ENCODE measurements at regions not wholly inside any gene's neighbourhood (a gene's known extent, or its start where the extent isn't known, plus 50 kb on each side); places are given as distances from the start of the nearest gene placed in this dataset.
"Not testable (repeated sequence)": the region's sequence is repeated elsewhere in the genome, so short reads cannot be mapped to it uniquely, and the experiment has no call there.

DNA sequence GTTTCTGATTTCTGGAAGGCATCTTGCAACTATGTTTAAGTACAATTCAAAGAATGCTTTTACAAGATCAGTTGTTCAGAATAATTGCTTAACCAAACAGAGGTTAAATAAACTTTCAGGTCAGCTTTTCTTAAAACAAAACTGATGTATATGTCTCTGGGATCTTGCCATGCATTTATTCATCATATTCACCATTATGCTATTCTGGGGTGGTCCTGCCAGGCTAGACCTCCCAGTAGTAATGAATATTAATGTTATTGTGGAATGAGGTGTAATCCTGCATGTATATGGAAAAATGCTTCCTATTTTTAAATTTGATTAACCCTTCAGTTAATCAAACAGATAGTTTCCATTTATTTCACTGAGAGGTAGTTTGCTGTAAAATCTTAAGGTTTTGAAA is 129.3 kb upstream of the RGPD4 start:
- no peak for DNase-seq (ENCODE audit: low spot score)
- in situ Hi-C loops (cut with HindIII; ENCODE audit: low sequenced_read_pairs), result no loop called here

DNA sequence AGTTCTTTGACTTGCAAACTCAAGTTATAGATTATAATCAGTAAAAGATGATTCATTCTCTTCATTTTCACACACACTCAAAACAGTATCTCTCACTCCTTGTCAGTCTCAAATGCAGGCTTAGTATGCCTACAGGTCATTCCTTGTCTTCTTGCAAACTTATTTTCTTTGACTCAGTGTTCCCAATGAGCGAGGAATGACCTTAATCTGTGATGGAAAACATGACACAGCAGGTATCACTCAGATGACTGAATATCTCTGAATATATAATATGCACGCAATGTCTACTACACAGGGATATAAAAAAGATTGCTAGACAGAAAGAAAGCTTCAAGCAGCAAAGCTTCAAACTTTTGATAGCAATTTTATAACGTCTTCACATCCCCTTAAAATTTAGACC is 127.8 kb upstream of the RGPD4 start:
- no peak for DNase-seq (ENCODE audit: low spot score)

DNA sequence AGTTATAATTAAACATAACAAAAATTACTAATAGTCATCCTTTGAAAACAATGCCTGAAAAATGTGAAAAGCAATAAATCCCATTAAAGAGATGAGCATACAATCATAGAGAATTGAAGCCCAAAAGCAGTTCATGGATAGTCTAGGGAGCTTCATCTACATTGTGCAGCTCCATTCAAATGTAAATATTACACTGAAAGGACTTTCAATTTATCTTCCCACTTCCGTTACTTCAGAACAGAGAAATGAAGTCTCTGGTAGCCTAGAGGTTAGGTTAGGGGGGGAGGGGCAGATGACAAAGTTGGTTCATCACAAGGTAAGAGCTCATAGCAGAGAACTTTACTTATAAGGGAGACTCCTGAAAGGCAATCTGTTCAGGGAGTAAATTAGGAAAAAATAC is 126.6 kb upstream of the RGPD4 start:
- DNase-seq (ENCODE audit: low spot score), result no peak
- in situ Hi-C loops (cut with HindIII; ENCODE audit: low sequenced_read_pairs), result no loop called here

More for the DNA sequence above, 127.8 kb upstream of the RGPD4 start:
- in situ Hi-C loops (cut with HindIII; ENCODE audit: low sequenced_read_pairs), result no loop called here

DNA sequence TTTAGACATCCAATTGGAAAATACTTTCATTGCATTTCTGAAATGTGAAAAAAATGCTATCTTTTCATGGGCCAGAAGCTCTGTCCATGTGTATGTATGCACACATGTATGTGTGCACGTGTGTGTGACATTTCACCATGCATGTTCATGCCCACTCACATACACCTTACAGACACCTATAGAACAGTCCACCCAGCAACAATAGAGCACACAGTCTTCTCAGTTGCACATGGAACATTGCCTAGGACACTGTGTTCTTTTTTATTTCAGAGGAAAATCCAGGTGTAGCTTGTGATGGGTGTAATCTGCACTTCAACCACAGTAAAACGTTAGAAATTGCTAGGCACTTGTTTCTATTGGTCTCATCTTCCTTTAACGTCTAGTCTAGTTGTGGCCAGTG is 114.8 kb upstream of the RGPD4 start:
- in situ Hi-C loops (cut with HindIII; ENCODE audit: low sequenced_read_pairs), result no loop called here
- no peak for DNase-seq (ENCODE audit: low spot score)

DNA sequence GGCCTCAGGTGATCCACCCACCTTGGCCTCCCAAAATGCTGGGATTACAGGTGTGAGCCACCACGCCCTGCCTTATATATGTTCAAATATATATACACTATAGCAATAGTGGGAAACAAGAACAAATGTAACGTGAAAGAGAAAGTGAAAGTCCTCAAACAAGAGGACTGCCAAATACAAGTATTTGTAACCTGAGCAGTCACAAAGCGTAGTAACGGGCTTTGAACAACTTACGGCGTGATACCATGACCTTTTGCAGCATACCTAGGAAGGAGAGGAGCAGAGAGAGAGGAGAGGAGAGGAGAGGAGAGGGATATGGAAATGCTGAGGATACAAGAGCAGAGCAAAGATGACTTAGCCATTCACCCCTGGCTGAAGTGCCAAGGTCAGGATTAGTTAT is 113.8 kb upstream of the RGPD4 start:
- DNase-seq (ENCODE audit: low spot score), result no peak
- in situ Hi-C loops (cut with HindIII; ENCODE audit: low sequenced_read_pairs), result no loop called here

DNA sequence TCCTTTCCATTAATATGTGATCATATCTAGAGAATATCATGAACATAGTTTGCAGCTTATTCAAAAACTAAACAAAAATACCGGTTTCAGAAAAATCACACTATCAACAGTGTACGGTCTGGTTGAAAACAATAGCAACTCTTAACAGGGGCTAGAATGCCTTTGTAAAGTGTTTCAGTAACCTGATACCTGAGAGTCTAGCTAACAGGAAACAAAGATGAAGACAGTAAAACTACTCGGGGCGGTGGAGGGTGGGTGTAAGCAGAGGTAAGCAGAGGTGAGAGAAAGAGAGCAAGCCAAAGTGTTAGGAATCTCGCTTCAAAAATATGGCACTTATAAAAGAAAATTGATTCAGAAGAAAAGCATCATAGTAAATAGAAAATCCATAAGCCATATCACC is 109.0 kb upstream of the RGPD4 start:
- DNase-seq (ENCODE audit: low spot score), result no peak
- in situ Hi-C loops (cut with HindIII; ENCODE audit: low sequenced_read_pairs), result no loop called here

DNA sequence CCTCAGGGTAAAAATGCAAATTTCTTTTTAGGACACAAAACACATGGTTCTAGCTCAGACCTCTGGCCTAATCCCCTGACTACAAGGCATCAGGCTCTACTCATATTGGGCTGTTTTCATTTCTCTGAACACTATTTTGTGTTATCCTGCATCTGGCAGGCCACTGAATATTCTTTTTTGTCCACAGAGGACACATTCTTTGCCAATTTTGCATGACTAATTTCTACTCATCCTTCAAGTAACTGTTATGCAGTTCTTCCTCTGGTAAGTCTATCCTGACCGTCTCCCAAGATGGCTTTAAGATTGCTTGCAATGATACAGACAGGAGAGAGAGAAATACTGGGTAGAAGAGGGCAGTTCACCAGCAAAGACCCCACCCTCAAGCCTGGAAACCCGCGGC is 107.6 kb upstream of the RGPD4 start:
- DNase-seq (ENCODE audit: low spot score), result no peak
- in situ Hi-C loops (cut with HindIII; ENCODE audit: low sequenced_read_pairs), result no loop called here

DNA sequence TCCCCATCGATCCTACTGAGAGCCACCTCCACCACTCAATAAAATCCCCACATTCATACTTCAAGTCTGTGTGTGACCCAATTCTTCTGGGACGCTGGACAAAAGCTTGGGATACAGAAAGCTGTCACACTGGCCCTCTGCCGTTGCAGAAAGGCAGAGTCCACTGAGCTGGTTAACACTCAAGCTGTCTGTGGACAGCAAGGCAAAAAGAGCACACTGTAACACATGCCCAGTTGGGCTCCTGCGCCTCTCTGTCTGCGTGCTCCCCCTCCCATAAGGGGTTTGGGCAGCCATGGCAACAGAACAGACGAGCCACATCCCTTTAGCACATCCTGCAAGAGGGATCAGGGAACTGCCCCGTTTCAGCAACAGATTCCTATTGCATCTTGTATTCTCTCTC is 106.9 kb upstream of the RGPD4 start:
- peak; percentile 8 for DNase-seq (ENCODE audit: low spot score)
- in situ Hi-C loops (cut with HindIII; ENCODE audit: low sequenced_read_pairs), result no loop called here

DNA sequence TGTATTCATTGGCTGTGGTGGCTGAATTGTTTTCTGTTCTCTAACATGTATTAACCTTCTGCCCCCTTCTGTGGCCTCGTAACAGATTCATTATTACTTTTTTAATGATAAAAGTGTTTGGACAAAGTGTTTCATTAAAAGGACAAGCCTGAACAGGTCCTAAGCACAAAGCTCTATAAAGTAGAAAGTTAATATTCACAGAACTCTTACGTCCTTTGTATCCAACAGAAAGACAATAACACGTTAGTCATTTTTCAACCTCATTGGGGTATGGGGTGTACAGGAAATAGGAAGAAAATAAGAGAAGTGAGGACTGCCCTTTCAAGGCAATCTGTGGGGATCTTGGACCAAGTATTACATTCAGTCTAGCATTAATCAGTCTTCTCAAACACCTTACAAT is 105.5 kb upstream of the RGPD4 start:
- no peak for DNase-seq (ENCODE audit: low spot score)
- in situ Hi-C loops (cut with HindIII; ENCODE audit: low sequenced_read_pairs), result no loop called here

DNA sequence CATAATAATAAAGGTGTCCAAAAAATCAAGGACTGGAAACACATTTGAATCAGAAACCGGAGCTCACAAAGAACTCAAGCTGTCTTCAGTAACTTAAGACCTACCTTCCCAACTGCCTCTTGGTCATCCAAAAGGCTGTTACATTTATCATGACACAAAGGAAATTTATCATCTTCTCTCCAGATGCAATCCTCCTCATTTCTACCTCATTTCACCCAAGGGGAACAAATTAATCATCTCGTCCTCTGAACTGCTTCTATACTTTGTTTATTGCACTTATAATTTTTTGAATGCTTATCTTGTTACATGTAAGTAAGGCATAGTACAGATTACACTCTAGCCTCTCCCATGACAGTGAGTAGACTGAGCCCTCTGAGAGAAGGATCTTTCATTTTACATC is 105.1 kb upstream of the RGPD4 start:
- in situ Hi-C loops (cut with HindIII; ENCODE audit: low sequenced_read_pairs), result no loop called here
- DNase-seq (ENCODE audit: low spot score), result no peak

DNA sequence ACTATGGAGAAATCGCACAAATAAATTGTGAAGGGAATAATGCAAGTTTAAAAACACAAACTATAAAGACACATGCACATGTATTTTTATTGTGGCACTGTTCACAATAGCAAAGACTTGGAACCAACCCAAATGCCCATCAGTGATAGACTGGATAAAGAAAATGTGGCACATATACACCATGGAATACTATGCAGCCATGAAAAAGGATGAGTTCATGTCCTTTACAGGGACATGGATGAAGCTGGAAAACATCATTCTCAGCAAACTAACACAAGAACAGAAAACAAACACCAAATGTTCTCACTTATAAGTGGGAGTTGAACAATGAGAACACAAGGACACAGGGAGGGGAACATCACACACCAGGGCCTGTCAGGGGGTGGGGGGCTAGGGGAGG is 100.9 kb upstream of the RGPD4 start:
- in situ Hi-C loops (cut with HindIII; ENCODE audit: low sequenced_read_pairs); DNase-seq (ENCODE audit: low spot score): not testable (repeated sequence)

DNA sequence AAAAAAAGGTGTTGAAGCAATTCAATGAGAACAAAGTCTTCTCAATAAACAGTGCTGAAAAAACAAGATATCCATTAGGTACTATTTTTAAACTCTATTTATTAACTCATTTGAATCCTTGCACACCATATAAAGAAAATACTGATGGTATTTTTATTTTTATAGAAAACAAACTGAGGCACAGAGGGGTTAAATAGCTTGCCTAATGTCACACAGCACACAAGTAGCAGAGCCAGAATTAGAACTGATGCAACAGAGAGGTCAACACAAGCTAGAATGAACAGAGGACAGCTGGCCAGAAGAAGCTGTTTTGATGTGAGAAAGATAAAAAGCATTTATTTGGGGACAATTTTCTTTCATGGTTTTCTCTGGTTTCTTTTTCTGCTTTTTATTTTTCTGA is 99.4 kb upstream of the RGPD4 start:
- in situ Hi-C loops (cut with HindIII; ENCODE audit: low sequenced_read_pairs), result no loop called here
- no peak for DNase-seq (ENCODE audit: low spot score)

DNA sequence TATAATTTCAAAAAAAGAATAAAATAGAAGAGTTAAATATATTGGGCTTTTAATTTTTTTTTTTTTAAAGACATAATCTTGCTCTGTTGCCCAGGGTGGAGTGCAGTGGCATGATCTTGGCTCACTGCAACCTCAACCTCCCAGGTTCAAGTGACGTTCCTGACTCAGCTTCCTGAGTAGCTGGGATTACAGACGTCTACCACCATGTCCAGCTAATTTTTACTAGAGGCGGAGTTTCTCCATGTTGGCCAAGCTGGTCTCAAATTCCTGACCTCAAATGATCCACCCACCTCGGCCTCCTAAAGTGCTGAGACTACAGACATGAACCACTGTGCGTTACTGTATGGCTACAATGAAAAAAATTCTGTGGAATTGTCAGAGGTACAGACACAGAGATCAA is 98.1 kb upstream of the RGPD4 start:
- DNase-seq (ENCODE audit: low spot score), result no peak

DNA sequence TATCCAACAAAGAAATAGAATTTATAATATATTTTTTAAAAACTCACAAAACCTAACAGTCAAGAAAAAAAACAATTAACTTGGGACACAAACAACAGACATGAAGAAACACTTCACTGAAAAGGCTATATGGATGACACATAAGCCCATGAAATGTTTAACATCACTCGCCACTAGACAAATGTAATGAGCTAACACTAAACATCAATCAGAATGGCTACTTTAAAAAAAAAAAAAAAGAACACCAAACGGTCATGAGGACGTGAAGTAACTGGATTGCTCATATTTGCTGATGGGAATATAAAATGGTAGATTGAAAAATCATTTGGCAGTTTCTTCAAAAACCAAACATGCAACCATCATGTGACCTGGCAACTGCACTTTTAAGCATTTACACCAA is 97.3 kb upstream of the RGPD4 start:
- DNase-seq (ENCODE audit: low spot score), result no peak

More for the DNA sequence above, 98.1 kb upstream of the RGPD4 start:
- in situ Hi-C loops (cut with HindIII; ENCODE audit: low sequenced_read_pairs), result no loop called here

DNA sequence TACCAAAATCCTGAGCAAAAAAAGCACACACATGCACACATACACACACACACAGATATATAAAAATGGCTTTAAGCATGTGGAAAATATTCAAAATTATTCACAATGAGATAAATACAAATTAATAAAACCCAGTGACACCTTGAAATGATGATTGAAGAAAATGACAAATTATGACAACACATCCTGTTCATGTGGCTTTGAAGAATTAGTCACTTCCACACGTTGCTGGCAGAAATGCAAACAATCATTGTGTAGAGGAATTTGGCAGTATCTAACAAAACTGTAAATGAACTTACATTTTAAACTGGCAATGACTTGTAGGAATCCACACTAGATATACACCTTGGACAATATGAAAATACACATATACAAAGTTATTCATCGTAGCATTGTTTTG is 95.8 kb upstream of the RGPD4 start:
- in situ Hi-C loops (cut with HindIII; ENCODE audit: low sequenced_read_pairs), result no loop called here
- DNase-seq (ENCODE audit: low spot score), result no peak

More for the DNA sequence above, 97.3 kb upstream of the RGPD4 start:
- in situ Hi-C loops (cut with HindIII; ENCODE audit: low sequenced_read_pairs), result no loop called here

DNA sequence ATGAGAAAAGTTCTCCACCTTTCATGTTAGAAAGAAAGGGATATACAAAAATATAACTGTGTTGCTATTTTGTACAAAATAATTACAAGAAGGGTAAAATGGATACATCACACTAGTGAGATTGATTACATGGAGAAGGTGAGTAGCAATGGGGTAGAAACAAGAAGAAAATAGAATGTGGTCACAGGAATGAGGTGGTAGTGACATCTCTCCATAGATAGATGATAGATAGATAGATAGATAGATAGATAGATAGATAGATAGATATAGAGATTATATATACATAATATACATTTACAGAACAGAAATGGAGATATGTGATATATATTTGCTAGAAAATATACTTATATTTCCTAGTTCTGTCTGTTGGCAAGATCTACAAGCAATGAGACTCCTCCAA is 95.3 kb upstream of the RGPD4 start:
- no peak for DNase-seq (ENCODE audit: low spot score)
- in situ Hi-C loops (cut with HindIII; ENCODE audit: low sequenced_read_pairs), result no loop called here

DNA sequence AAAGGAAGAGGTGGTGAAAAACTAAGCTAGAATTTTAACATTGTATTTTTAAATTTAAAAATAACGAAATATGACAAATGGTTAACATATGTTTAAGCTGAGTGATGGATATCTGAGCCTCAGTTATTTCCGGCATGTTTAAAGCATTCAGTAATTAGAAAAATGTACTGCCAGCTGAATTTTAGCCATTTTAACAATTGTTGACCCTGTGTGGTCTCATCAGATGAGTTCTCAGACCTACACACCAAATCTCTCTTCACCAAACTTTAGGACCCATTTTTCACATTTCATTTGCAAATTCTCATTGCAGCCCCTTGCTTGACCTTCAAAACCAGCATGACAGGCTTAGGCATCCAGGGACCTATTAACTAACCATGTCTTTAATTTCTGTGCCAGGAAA is 91.5 kb upstream of the RGPD4 start:
- no peak for DNase-seq (ENCODE audit: low spot score)
- in situ Hi-C loops (cut with HindIII; ENCODE audit: low sequenced_read_pairs), result no loop called here

DNA sequence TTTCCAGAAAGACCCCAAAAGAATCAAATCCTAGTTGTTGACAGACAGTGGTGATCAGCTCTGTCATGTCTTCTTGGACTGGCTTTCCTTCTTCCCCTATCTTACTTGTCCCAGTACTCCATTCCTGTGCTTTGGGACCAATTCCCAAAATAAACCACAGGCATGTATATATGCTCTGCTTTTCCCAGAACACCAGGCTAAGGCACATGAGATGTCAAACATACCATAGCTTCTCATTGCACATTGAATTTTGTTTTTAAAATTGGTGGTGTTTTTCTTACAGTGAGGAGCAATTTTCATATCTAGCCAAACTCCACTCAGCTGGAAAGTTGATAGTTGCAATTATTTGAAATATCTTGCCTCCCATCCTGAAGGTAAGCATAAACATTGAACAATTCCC is 88.9 kb upstream of the RGPD4 start:
- no peak for DNase-seq (ENCODE audit: low spot score)
- in situ Hi-C loops (cut with HindIII; ENCODE audit: low sequenced_read_pairs), result no loop called here

DNA sequence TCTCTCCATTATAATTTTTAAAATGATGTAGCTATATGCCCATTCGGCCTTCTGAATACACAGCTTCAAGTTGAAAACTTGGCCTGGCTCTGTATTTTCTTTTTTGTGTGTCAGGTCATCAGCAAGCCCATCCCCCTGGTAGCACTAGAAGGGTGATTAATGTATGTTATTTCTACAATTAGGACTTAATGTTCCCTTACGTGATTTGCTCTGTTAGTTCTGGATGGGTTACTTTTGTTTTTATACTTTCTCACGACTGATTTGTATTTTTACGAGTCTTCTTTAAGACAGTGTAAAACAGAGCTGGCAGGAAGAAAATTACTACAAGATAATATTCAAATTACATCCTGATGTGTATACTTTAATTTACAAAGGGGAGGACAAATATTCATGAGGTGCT is 88.4 kb upstream of the RGPD4 start:
- in situ Hi-C loops (cut with HindIII; ENCODE audit: low sequenced_read_pairs), result no loop called here

DNA sequence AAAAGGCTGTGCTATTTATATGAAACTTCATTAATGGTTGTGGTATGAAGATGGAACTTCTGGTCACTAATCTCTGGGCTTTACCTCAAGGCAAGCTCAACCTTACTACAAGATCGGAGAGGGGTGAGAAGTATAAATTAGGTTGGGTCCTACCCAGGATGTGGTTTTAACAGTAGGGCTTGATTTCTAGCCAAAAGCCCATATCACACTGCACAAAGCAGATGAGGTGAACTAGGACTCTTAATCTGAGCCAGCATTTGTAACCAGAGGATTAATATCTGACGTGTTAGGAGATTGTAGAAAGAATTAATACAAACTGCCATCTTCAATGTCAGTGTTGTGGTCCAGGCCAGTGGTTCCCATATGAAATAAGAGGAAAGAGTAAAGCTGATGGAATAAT is 86.4 kb upstream of the RGPD4 start:
- DNase-seq (ENCODE audit: low spot score), result no peak
- in situ Hi-C loops (cut with HindIII; ENCODE audit: low sequenced_read_pairs), result no loop called here

More for the DNA sequence above, 88.4 kb upstream of the RGPD4 start:
- no peak for DNase-seq (ENCODE audit: low spot score)

DNA sequence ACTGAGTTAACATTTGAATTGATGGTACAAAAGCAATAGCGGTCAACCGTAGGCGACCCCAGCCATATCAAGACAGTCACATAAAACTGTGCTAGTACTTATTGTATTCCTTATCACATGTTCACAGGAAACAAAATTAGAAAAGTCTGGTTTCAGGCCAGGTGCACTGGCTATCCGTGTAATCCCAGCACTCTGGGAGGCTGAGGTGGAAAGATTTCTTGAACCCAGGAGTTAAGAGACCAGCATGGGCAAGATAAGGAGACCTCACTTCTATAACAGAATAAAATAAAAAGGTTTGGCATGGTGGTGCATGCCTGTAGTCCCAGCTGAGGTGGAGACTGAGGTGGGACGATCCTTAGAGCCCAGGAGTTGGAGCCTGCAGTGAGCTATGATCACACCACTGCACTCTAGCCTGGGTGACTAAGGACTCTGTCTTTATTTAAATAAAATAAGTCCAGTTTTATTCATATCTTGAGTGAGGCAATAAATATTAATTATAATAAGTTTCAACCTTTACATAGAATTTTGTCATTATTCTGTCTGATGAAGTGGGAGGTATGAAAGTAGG is 84.1 kb upstream of the RGPD4 start:
- DNase-seq (ENCODE audit: low spot score), result no peak
- in situ Hi-C loops (cut with HindIII; ENCODE audit: low sequenced_read_pairs), result no loop called here

DNA sequence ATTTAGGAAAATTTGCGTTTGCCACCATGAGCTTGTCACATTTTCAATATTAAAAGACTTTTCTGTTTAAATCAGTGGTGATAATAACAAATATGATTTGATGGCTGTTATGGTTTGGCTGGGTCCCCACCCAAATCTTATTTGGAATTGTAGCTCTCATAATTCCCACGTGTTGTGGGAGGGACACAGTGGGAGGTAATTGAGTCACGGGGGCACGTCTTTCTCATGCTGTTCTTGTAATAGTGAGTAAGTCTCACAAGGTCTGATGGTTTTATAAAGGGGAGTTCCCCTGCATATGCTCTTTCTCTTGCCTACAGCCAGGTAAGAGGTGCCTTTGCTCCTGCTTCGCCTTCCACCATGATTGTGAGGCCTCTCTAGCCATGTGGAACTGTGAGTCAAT is 83.4 kb upstream of the RGPD4 start:
- DNase-seq (ENCODE audit: low spot score), result no peak
- in situ Hi-C loops (cut with HindIII; ENCODE audit: low sequenced_read_pairs), result no loop called here
